Mesenchymal stem cell (in vitro differentiated cells and primary cell): ENCODE measurements at regions not wholly inside any gene's neighbourhood (a gene's known extent, or its start where the extent isn't known, plus 50 kb on each side); places are given as distances from the start of the nearest gene placed in this dataset.

Source experiments
- DNase-seq: peaks from one replicate; pipeline ENCODE4 v3.0.0-alpha.2; 2013
- H2AFZ ChIP-seq: one replicate; pipeline ENCODE4 v1.6.1; 2013; ENCODE audit warnings: low read depth, mild to moderate bottlenecking, control low read depth, inconsistent platforms, low read length, moderate library complexity
- H2AK5ac ChIP-seq: 2 replicates; pipeline ENCODE4 v1.6.1; 2013; ENCODE audit warnings: low read length, moderate library complexity, mild to moderate bottlenecking, inconsistent platforms; ENCODE audit not compliant: severe bottlenecking
- H2BK120ac ChIP-seq: one replicate; pipeline ENCODE4 v1.6.1; 2013; ENCODE audit warnings: low read depth, mild to moderate bottlenecking, inconsistent platforms, low read length, moderate library complexity
- H2BK12ac ChIP-seq, 2 experiments: one replicate each; pipeline ENCODE4 v1.6.1; 2013; ENCODE audit warnings: inconsistent platforms in 2 of 2, low read length in 2 of 2, mild to moderate bottlenecking in 2 of 2, moderate library complexity in 2 of 2, control low read depth in 1 of 2
- H2BK15ac ChIP-seq: one replicate; pipeline ENCODE4 v1.6.1; 2013; ENCODE audit warnings: mild to moderate bottlenecking, low read depth, inconsistent platforms; ENCODE audit not compliant: poor library complexity, severe bottlenecking
- H2BK5ac ChIP-seq: 2 replicates; pipeline ENCODE4 v1.6.1; 2013; ENCODE audit warnings: low read depth, mild to moderate bottlenecking, low read length, control low read depth, inconsistent platforms; ENCODE audit not compliant: poor library complexity, severe bottlenecking
- H3K14ac ChIP-seq, 2 experiments: one replicate each; pipeline ENCODE4 v1.6.1; 2013; ENCODE audit warnings: inconsistent platforms in 2 of 2, low read length in 2 of 2, control low read depth in 1 of 2, mild to moderate bottlenecking in 1 of 2, moderate library complexity in 1 of 2
- H3K18ac ChIP-seq, 2 experiments: one replicate each; pipeline ENCODE4 v1.6.1; 2013; ENCODE audit warnings: inconsistent platforms in 2 of 2, low read length in 2 of 2, control low read depth in 1 of 2, low read depth in 1 of 2, mild to moderate bottlenecking in 1 of 2
- H3K23ac ChIP-seq, 2 experiments: one replicate each; pipeline ENCODE4 v1.6.1; 2013; ENCODE audit warnings: inconsistent platforms in 2 of 2, low read length in 2 of 2, mild to moderate bottlenecking in 2 of 2, moderate library complexity in 2 of 2, control low read depth in 1 of 2
- H3K27ac ChIP-seq: 2 replicates; pipeline ENCODE4 v1.5.1; 2013; ENCODE audit warnings: mild to moderate bottlenecking, moderate library complexity, low read length, control low read depth, inconsistent platforms; ENCODE audit not compliant: poor library complexity, severe bottlenecking
- H3K27me3 ChIP-seq, 2 experiments: 2 replicates each; pipeline versions ENCODE4 v1.6.1 to v1.7.0; 2013; ENCODE audit warnings: low read length in 2 of 2, mild to moderate bottlenecking in 2 of 2, moderate library complexity in 2 of 2, control low read depth in 1 of 2, inconsistent platforms in 1 of 2; ENCODE audit not compliant: control insufficient read depth in 1 of 2, insufficient read depth in 1 of 2
- H3K36me3 ChIP-seq, 2 experiments: 2 replicates each; pipeline versions ENCODE4 v1.6.1 to v1.7.0; 2013; ENCODE audit warnings: low read length in 2 of 2, control low read depth in 1 of 2, inconsistent platforms in 1 of 2, low read depth in 1 of 2, mild to moderate bottlenecking in 1 of 2; ENCODE audit not compliant: insufficient read depth in 2 of 2, control insufficient read depth in 1 of 2
- H3K4ac ChIP-seq, 2 experiments: one replicate each; pipeline ENCODE4 v1.6.1; 2013; ENCODE audit warnings: inconsistent platforms in 2 of 2, low read length in 2 of 2, mild to moderate bottlenecking in 2 of 2, moderate library complexity in 2 of 2, control low read depth in 1 of 2, low read depth in 1 of 2
- H3K4me1 ChIP-seq: 2 replicates; pipeline ENCODE4 v1.6.1; 2013; ENCODE audit warnings: low read depth, low read length, control low read depth; ENCODE audit not compliant: control insufficient read depth, insufficient read depth
- H3K4me2 ChIP-seq: 2 replicates; pipeline ENCODE4 v1.6.1; 2013; ENCODE audit warnings: low read length, mild to moderate bottlenecking, inconsistent platforms; ENCODE audit not compliant: poor library complexity, severe bottlenecking
- H3K4me3 ChIP-seq, 2 experiments: 2 replicates each; pipeline versions ENCODE4 v1.5.1 to v1.7.0; 2013; ENCODE audit warnings: low read length in 2 of 2, mild to moderate bottlenecking in 2 of 2, control low read depth in 1 of 2, low read depth in 1 of 2; ENCODE audit not compliant: insufficient read depth in 1 of 2
- H3K79me1 ChIP-seq: replicated peaks from 2 replicates; pipeline ENCODE4 v1.6.1; 2013; ENCODE audit warnings: mild to moderate bottlenecking, control low read depth, low read length, inconsistent platforms; ENCODE audit not compliant: poor library complexity, severe bottlenecking
- H3K9ac ChIP-seq: 2 replicates; pipeline ENCODE4 v1.7.0; 2013; ENCODE audit warnings: mild to moderate bottlenecking, low read length, moderate library complexity
- H3K9me3 ChIP-seq: 2 replicates; pipeline ENCODE4 v1.7.0; 2013; ENCODE audit warnings: mild to moderate bottlenecking, low read length; ENCODE audit not compliant: control insufficient read depth
- H4K8ac ChIP-seq: one replicate; pipeline ENCODE4 v1.6.1; 2013; ENCODE audit warnings: inconsistent platforms, mild to moderate bottlenecking, low read length, moderate library complexity
- H4K91ac ChIP-seq: one replicate; pipeline ENCODE4 v1.6.1; 2013; ENCODE audit warnings: mild to moderate bottlenecking, low read length, inconsistent platforms
- WGBS: methylation state at CpG from one replicate; pipeline ENCODE4 v1.1.7; 2013; ENCODE audit warnings: mixed read lengths; 5-methylcytosine and 5-hydroxymethylcytosine counted together

DNA sequence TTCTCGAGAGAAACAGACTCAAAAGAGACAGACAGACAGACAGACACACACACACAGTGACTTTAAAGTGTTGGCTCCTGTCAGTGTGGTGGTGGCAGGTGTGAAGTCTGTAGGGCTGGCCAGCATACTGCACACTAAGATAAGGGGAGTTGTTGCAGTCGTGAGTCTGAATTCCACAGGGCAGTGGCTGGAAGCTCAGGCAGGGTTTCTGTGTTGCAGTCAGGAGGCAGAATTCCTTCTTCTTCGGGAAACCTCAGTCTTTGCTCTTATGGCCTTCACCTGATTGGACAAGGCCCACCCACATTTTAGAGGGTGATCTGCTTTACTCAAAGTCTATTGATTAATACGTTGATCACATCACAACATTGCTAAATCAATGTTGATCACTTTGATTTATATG is 478.4 kb upstream of the HS6ST1 start:
- Histone ChIP-seq H3K4me1 (no peaks in the 10 kb centered on the region), H2AFZ (no peak overlapping the region), H3K4ac (no peak overlapping the region), H4K91ac (no peak overlapping the region), H3K9ac (no peak overlapping the region), H3K9me3 (no peaks in the 10 kb centered on the region), H3K4me3 (no peak overlapping the region), H2AK5ac (no peak overlapping the region), H3K14ac (no peak overlapping the region), H2BK120ac (no peak overlapping the region), H3K4me2 (no peak overlapping the region), H3K27ac (no peak overlapping the region), H3K79me1 (no peaks in the 10 kb centered on the region), H2BK5ac (no peak overlapping the region), H2BK15ac (no peak overlapping the region), H4K8ac (no peak overlapping the region), H3K27me3 (peaks cover 0 to 30% of the 10 kb centered on the region in 2 experiments), H3K18ac (no peak overlapping the region), H2BK12ac (no peak overlapping the region), H3K23ac (no peak overlapping the region), H3K36me3 (no peaks in the 10 kb centered on the region)
- WGBS: 64% methylated on average over 3 of the region's 4 CpGs
- DNase-seq: no peak

DNA sequence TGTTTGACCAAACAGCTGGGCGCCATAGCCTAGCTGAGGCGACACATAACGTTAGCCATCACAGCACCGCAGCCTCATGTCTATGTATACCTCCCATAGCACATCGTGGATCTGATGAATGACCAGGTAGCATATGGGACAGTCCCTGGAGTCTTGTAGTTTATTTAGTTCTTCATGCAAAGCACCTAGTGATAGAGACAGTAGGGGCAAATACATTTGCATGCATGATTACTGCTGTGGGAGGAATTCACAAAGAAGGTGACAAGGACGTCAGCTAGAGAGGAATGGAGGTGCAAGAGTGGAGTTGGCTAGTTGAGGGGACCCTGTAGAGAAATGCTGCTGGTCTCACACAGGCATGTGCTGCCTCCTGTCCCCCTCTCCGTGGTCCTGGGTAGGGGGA is 478.9 kb upstream of the HS6ST1 start:
- H2BK15ac ChIP-seq: no peak overlapping the region
- no peak overlapping the region for H3K9ac ChIP-seq
- H3K23ac ChIP-seq: no peak overlapping the region
- H2BK120ac ChIP-seq: no peak overlapping the region
- no peak overlapping the region for H3K4ac ChIP-seq
- no peak overlapping the region for H3K14ac ChIP-seq
- no peak overlapping the region for H4K91ac ChIP-seq
- no peak overlapping the region for H3K18ac ChIP-seq
- H3K9me3 ChIP-seq: no peaks in the 10 kb centered on the region
- no peak overlapping the region for H3K4me2 ChIP-seq
- no peak overlapping the region for H2BK12ac ChIP-seq
- no peak overlapping the region for H2BK5ac ChIP-seq
- H3K36me3 ChIP-seq: no peaks in the 10 kb centered on the region
- DNase-seq: no peak
- no peak overlapping the region for H3K27ac ChIP-seq
- WGBS: 84% methylated on average over 7 of the region's 7 CpGs
- peaks cover 0 to 30% of the 10 kb centered on the region in 2 experiments for H3K27me3 ChIP-seq
- H2AK5ac ChIP-seq: no peak overlapping the region
- no peak overlapping the region for H3K4me3 ChIP-seq
- no peaks in the 10 kb centered on the region for H3K4me1 ChIP-seq
- no peaks in the 10 kb centered on the region for H3K79me1 ChIP-seq
- H2AFZ ChIP-seq: no peak overlapping the region
- no peak overlapping the region for H4K8ac ChIP-seq

DNA sequence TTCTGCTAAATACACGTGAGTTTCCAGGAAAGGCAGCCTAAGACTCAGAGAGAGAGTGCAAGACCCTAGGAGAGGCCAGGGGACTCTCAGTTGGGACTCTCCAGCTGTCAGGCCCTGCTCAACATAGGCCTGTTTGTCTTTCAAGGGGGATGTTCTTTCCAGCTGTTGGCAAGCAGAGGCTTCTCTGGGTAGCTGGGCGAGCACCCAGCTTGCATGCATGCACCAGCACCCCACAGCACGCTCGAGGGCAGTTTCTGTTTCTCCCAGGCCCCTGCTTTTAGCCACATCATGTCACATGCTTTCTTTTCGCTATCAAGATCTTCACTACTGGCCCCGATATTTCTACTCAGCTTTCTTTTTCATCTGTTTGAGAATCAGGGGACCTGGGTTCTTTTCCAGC is 479.3 kb upstream of the HS6ST1 start:
- H3K27ac ChIP-seq: no peak overlapping the region
- H3K23ac ChIP-seq: no peak overlapping the region
- peaks cover 0 to 30% of the 10 kb centered on the region in 2 experiments for H3K27me3 ChIP-seq
- no peak overlapping the region for H3K18ac ChIP-seq
- no peaks in the 10 kb centered on the region for H3K4me1 ChIP-seq
- H3K9ac ChIP-seq: no peak overlapping the region
- H3K36me3 ChIP-seq: no peaks in the 10 kb centered on the region
- no peak overlapping the region for H3K4me3 ChIP-seq
- no peak overlapping the region for H2AK5ac ChIP-seq
- no peaks in the 10 kb centered on the region for H3K79me1 ChIP-seq
- H2BK12ac ChIP-seq: no peak overlapping the region
- 75% methylated on average over 6 of the region's 6 CpGs for WGBS
- DNase-seq: no peak
- no peak overlapping the region for H2AFZ ChIP-seq
- no peak overlapping the region for H2BK15ac ChIP-seq
- no peak overlapping the region for H2BK120ac ChIP-seq
- no peak overlapping the region for H2BK5ac ChIP-seq
- H4K91ac ChIP-seq: no peak overlapping the region
- H3K14ac ChIP-seq: no peak overlapping the region
- H4K8ac ChIP-seq: no peak overlapping the region
- H3K4me2 ChIP-seq: no peak overlapping the region
- no peaks in the 10 kb centered on the region for H3K9me3 ChIP-seq
- H3K4ac ChIP-seq: no peak overlapping the region

DNA sequence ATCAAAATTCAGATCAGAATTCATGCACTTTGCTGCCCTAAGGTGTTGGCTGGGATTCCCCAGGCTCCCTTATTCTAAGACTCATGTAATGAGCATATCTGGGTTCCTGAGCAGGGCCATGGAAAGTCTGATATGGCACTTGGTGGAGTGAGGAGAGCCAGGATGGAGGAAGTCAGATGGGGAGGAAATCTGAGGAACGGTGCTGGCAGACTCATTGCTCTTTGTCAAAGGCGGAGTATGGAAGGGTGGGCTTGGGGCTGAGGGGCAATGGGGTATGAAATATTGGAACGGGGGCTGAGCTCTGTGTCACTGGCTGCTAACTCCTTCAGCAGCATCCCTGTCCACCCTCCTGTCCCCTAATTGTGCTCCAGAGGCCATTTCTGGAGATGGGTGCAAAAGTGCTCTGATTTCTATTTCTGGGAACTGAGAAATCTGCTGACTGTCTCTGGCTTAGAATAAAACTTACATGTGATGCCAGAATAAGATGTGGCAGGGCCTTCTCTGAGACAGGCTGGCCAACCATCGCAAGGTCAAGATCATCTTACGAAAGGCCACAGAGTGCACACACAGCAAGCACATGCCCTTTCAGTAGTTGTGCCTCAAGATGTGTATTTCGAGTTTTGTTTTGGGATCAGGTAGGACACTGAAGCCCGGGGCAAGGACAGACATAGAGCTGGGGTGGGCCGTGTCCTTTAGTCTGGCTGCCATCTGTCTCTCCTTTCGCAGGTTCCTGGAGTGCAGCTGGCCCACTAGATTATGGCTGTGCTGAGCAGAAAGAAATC is 480.0 kb upstream of the HS6ST1 start:
- H3K27me3 ChIP-seq: peaks cover 0 to 30% of the 10 kb centered on the region in 2 experiments
- no peak overlapping the region for H4K8ac ChIP-seq
- H3K36me3 ChIP-seq: no peaks in the 10 kb centered on the region
- DNase-seq: no peak
- no peak overlapping the region for H3K18ac ChIP-seq
- no peak overlapping the region for H2AFZ ChIP-seq
- H2BK120ac ChIP-seq: no peak overlapping the region
- no peak overlapping the region for H2BK12ac ChIP-seq
- H3K9ac ChIP-seq: no peak overlapping the region
- H3K23ac ChIP-seq: no peak overlapping the region
- H3K14ac ChIP-seq: peak overlapping the region in 1 of 2 experiments; percentile 12
- H2AK5ac ChIP-seq: no peak overlapping the region
- no peaks in the 10 kb centered on the region for H3K4me1 ChIP-seq
- H2BK5ac ChIP-seq: no peak overlapping the region
- H3K4me2 ChIP-seq: no peak overlapping the region
- no peaks in the 10 kb centered on the region for H3K9me3 ChIP-seq
- H4K91ac ChIP-seq: no peak overlapping the region
- 83% methylated on average over 6 of the region's 9 CpGs for WGBS
- no peak overlapping the region for H2BK15ac ChIP-seq
- no peak overlapping the region for H3K27ac ChIP-seq
- H3K79me1 ChIP-seq: no peaks in the 10 kb centered on the region
- H3K4ac ChIP-seq: no peak overlapping the region
- no peak overlapping the region for H3K4me3 ChIP-seq
